ENCODE measurements at regions not wholly inside any gene's neighbourhood (a gene's known extent, or its start where the extent isn't known, plus 50 kb on each side); places are given as distances from the start of the nearest gene placed in this dataset.
"Not testable (repeated sequence)": the region's sequence is repeated elsewhere in the genome, so short reads cannot be mapped to it uniquely, and the experiment has no call there.

DNA sequence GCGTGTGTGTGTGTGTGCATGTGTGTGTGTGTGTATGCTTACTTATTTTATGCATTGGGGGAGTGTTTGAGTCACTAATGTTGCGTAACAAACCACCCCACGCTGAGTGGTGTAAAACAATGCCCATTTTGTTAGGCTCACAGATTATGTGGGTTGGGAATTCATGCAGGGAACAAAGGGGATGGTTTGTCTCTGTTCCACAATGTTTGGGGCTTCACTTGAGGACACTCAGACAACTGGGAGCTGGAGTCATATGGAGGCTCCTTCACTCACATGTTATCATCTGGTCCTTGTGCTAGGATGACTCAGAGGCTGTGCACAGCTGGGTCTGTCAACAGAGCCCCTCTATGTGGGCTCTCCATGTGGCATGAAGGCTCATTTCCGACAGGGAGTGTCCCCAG lies 51.3 kb upstream of the LARGE1 start:
- no peak for DNase-seq (ENCODE audit: low read depth in 4 of 4, low spot score in 3 of 4)

DNA sequence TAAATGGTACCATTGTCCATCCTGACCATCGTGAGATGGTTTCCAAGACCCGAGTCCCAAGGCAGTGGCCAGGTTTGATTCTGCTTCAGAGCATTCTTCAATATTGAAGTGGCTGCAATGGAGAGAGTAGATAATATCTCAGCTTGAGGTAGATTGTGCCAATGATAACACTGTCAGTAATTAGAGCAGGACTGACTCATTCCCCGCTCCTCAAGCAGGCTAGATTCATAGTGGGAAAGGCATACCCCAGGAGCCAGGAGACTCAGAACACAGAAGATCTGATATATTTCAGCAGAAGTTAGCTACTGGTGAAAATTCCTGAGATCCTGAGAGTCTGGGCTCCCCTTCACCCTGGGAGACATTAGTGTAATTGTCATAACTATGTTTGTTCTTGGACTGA lies 55.6 kb upstream of the LARGE1 start:
- DNase-seq (ENCODE audit: low read depth in 4 of 4, low spot score in 3 of 4) = no peak

DNA sequence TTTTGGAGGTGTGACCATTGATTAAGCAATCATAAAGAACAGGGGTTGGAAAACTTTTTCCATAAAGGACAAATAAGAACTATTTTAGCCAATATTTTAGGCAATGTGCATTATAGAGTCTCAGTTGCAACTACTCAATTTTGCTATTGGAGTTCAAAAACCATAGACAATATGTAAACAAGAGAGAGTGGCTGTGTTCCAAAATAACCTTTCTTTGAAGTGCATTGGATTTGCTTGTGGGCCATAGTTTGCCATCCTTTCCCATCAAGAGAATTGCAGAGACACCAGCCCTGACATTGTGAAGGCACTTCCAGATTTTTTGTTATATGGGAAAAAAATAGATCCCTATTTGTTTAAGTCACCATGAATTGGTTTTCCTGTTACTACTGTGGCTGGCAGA lies 63.3 kb upstream of the LARGE1 start:
- DNase-seq (ENCODE audit: low read depth in 4 of 4, low spot score in 3 of 4) = no peak

GRCh38 chr22:33984211-33984610 lies 63.9 kb upstream of the LARGE1 start:
- DNase-seq (ENCODE audit: low read depth in 4 of 4, low spot score in 3 of 4) = no peak

GRCh38 chr22:33984656-33985285 lies 64.5 kb upstream of the LARGE1 start:
- DNase-seq (ENCODE audit: low read depth in 4 of 4, low spot score in 3 of 4) = no peak

DNA sequence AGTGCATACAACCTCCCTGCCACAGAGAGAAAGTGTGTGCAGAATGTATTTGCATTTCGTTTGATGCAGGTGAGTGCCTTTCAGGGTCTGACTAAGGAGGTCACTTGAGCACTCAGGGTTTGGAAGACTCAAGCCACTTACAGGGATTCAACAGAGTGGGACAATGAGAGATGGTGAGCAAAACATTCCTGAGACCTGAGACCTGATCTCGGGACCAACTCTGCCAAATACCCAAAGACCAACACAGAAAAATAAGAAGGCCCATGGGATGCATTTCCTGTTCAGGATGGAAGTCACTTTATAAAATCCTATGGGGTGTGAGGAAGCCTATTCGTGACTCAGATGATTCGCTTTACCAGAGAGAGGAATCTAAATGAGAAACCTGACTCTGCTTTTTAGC lies 65.2 kb upstream of the LARGE1 start:
- DNase-seq (ENCODE audit: low read depth in 4 of 4, low spot score in 3 of 4) = no peak

- no peak for DNase-seq (ENCODE audit: low read depth in 4 of 4, low spot score in 3 of 4)
These were observed 66.0 kb upstream of the LARGE1 start for GRCh38 chr22:33986167-33986771.

GRCh38 chr22:33986954-33987353 lies 66.7 kb upstream of the LARGE1 start:
- DNase-seq (ENCODE audit: low read depth in 4 of 4, low spot score in 3 of 4) = no peak

DNA sequence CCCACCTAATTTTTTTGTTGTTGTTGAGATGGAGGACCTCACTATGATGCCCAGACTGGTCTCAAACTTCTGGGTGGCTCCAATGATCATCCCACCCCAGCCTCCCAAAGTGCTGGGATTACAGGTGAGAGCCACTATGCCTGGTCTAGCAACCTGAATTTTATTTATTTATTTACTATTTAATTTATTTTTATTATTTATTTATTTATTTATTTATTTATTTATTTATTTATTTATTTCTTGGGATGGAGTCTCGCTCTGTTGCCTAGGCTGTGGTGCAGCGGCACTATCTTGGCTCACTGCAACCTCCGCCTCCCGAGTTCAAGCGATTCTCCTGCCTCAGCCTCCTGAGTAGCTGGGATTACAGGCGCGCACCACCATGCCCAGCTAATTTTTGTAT lies 69.0 kb upstream of the LARGE1 start:
- not testable (repeated sequence) for DNase-seq (ENCODE audit: low read depth in 4 of 4, low spot score in 3 of 4)

- DNase-seq (ENCODE audit: low read depth in 4 of 4, low spot score in 3 of 4) = no peak
These were observed 71.3 kb upstream of the LARGE1 start for GRCh38 chr22:33991620-33992019.

- DNase-seq (ENCODE audit: low read depth in 4 of 4, low spot score in 3 of 4) = no peak
These were observed 76.5 kb upstream of the LARGE1 start for GRCh38 chr22:33996824-33997223.

- no peak for DNase-seq (ENCODE audit: low read depth in 4 of 4, low spot score in 3 of 4)
These were observed 80.7 kb upstream of the LARGE1 start for GRCh38 chr22:34000879-34001526.

DNA sequence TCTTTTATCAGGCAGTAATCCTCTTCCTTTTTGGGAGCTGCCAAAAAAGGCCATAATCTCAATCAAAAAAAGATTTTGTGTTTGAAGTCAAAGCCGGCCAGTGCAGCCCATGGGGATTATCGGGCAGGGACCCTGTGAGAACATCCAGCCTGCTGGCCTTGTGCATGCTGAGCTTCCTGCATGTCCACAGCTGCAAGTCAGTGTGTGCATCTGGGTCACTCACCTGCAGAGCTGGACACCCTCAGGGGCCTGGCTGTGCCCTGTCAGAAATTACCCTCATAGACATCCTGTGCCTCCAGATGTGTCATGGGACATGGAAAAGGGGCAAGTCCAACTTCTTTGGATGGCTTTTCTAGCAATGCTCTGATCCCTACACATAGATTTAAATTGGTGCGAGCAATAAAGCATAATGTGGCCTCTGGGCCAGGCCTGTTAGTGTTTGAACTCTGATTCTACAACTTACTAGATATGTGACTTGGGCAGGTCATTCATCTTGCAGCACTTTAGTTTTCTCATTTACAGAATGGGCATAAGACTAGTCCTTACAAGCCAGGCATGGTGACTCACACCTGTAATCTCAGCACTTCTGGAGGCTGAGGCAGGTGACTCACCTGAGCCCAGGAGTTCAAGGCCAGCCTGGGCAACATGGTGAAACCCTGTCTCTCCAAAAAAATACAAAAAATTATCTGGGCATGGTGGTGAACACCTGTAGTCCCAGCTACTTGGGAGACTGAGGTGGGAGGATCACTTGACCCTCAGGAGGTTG lies 81.6 kb upstream of the LARGE1 start:
- no peak for DNase-seq (ENCODE audit: low read depth in 4 of 4, low spot score in 3 of 4)

DNA sequence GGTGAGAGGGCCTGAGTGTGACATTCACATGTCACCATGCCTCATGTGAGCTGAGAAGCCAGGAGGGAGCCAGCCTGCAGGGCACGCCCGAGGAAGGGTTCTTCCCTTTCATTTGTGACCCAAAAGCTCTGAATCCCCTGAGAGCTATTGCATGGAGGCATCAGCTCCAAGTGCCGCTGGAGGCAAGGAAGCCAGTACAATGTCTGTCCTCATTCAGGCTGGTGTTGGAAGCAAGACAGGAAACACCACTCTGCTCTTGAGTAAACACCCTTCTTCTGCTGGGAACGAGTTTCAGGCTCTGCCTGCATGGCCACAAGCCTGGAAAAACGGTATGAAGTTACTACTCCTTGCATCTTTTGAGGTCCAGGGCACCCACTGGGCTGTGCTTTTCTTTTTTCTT lies 83.8 kb upstream of the LARGE1 start:
- no peak for DNase-seq (ENCODE audit: low read depth in 4 of 4, low spot score in 3 of 4)

GRCh38 chr22:34010259-34010658 lies 90.0 kb upstream of the LARGE1 start:
- DNase-seq (ENCODE audit: low read depth in 4 of 4, low spot score in 3 of 4) = no peak

GRCh38 chr22:34015642-34016041 lies 95.4 kb upstream of the LARGE1 start:
- no peak for DNase-seq (ENCODE audit: low read depth in 4 of 4, low spot score in 3 of 4)

GRCh38 chr22:34017205-34017604 lies 96.9 kb upstream of the LARGE1 start:
- no peak for DNase-seq (ENCODE audit: low read depth in 4 of 4, low spot score in 3 of 4)

- no peak for DNase-seq (ENCODE audit: low read depth in 4 of 4, low spot score in 3 of 4)
These were observed 99.0 kb upstream of the LARGE1 start for GRCh38 chr22:34019190-34019845.

DNA sequence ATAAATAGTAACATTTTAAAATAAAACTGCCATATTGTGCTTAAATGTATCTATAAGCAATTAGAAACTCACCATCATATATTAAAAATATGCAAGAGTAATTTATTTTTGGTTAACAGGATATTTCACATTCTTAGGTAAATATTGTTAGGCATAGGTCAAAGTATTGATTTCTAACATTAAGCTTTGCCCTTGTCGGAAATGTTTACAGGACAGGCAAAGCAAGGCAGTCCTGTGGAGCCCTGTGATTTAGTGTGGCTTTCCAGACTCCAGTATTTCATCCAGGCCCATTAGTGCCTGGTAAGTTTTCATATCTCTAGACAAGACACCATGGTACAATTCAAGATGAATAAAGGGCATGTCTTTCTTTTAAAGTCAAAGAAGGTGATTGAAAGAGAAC lies 114.9 kb upstream of the LARGE1 start:
- DNase-seq (ENCODE audit: low read depth in 4 of 4, low spot score in 3 of 4) = no peak

DNA sequence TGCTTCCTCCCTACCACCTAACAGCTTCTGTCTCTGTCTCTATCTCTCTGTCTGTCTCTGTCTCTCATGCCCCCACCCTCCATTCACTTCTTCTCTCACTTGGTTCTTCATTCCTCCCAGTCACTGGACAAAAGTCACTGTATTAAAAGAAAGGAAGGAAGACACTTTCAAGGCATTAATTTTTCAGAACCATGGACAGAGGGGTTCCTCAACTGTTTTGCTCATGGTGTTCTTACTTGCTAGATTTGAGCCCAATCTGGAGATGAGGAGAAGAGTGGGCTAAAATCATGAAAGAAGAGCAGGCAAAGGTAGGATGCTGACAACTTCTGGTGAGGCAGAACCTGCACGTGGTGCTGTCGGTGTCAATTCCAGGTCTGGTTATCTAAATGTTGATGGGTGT lies 116.7 kb upstream of the LARGE1 start:
- peak in 3 of 4 donors; percentile 33 to 52 (median 34) for DNase-seq (ENCODE audit: low read depth in 4 of 4, low spot score in 3 of 4)
